GM12892 (cell line): ENCODE measurements at regions not wholly inside any gene's neighbourhood (a gene's known extent, or its start where the extent isn't known, plus 50 kb on each side); places are given as distances from the start of the nearest gene placed in this dataset.

Experiments
- POLR2A ChIP-seq: IDR thresholded peaks from 2 replicates; pipeline ENCODE4 v1.6.1; 2011; ENCODE audit warnings: low read depth, low read length, control low read depth
- POLR2AphosphoS5 ChIP-seq: IDR thresholded peaks from 2 replicates; pipeline ENCODE4 v1.6.1; 2011; ENCODE audit warnings: low read depth, low read length, control low read depth
- TAF1 ChIP-seq: IDR thresholded peaks from 2 replicates; pipeline ENCODE4 v1.6.1; 2011; ENCODE audit warnings: low read depth, mild to moderate bottlenecking, control low read depth, low read length, borderline replicate concordance

GRCh38 chr21:20554785-20555184, 443.4 kb upstream of the NCAM2 start:
- TF ChIP-seq POLR2AphosphoS5 (no peak), POLR2A (no peak), TAF1 (no peak)
